Osteocyte (in vitro differentiated cells): ENCODE measurements at regions not wholly inside any gene's neighbourhood (a gene's known extent, or its start where the extent isn't known, plus 50 kb on each side); places are given as distances from the start of the nearest gene placed in this dataset.
"Not testable (repeated sequence)": the region's sequence is repeated elsewhere in the genome, so short reads cannot be mapped to it uniquely, and the experiment has no call there.

ENCODE experiments used
- DNase-seq: peaks from one replicate; pipeline ENCODE4 v3.0.0; 2021; ENCODE audit warnings: mixed read lengths; ENCODE audit not compliant: unreplicated experiment; ENCODE audit errors: extremely low spot score
- H3K27ac Mint-ChIP-seq: one replicate; pipeline ENCODE4 v1.8.0; 2021; ENCODE audit warnings: mild to moderate bottlenecking, mixed read lengths; ENCODE audit not compliant: unreplicated experiment
- H3K27me3 Mint-ChIP-seq: one replicate; pipeline ENCODE4 v1.8.0; 2021; ENCODE audit warnings: mixed read lengths; ENCODE audit not compliant: unreplicated experiment
- H3K36me3 Mint-ChIP-seq: one replicate; pipeline ENCODE4 v1.8.0; 2021; ENCODE audit warnings: mixed read lengths; ENCODE audit not compliant: unreplicated experiment
- H3K4me1 Mint-ChIP-seq: one replicate; pipeline ENCODE4 v1.8.0; 2021; ENCODE audit warnings: mixed read lengths; ENCODE audit not compliant: unreplicated experiment
- H3K4me3 Mint-ChIP-seq: one replicate; pipeline ENCODE4 v1.8.0; 2021; ENCODE audit warnings: mild to moderate bottlenecking, moderate library complexity, mixed read lengths; ENCODE audit not compliant: unreplicated experiment
- H3K9me3 Mint-ChIP-seq: one replicate; pipeline ENCODE4 v1.8.0; 2021; ENCODE audit warnings: mixed read lengths; ENCODE audit not compliant: unreplicated experiment
- TF ChIP-seq, protein P1 (sequence below): fragments of 200-600 bp; sonication (generic); IDR thresholded peaks from 2 replicates; pipeline ENCODE4 v1.5.0; 2021; ENCODE audit warnings: antibody characterized with exemption, mild to moderate bottlenecking, moderate library complexity

DNA sequence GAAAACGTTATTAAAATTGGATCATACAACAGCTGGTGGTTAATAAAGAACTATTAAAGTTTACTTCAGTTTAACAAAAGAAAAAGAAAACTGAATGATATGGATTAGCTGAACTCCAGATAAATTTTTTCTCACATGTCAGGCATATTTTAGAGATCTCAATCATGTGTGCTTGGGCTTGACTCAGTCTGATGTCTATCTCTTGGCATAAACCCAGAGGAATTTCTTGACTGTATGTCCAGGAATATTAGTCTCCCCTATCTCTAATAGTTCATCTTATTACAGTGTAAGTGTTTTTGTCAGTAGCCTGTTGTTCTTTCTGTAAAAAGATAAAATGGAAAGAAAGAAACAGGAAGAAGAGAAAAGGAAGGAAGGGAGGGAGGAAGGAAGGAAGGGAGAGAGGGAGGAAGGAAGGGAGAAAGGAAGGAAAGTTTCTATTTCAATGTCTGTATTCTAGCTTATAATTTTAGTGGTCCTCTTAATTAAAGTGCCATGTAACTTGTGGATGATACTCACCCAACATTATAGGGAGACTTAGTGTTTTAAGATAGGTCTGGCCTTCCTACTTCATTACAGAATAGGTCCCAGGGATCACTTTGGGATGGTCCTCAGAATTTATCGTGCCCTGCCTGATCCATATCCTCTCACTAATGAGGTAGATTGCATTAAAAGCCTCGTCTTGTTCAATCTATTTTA lies 99.7 kb upstream of the UGP2 start:
- TF ChIP-seq, protein P1, sequence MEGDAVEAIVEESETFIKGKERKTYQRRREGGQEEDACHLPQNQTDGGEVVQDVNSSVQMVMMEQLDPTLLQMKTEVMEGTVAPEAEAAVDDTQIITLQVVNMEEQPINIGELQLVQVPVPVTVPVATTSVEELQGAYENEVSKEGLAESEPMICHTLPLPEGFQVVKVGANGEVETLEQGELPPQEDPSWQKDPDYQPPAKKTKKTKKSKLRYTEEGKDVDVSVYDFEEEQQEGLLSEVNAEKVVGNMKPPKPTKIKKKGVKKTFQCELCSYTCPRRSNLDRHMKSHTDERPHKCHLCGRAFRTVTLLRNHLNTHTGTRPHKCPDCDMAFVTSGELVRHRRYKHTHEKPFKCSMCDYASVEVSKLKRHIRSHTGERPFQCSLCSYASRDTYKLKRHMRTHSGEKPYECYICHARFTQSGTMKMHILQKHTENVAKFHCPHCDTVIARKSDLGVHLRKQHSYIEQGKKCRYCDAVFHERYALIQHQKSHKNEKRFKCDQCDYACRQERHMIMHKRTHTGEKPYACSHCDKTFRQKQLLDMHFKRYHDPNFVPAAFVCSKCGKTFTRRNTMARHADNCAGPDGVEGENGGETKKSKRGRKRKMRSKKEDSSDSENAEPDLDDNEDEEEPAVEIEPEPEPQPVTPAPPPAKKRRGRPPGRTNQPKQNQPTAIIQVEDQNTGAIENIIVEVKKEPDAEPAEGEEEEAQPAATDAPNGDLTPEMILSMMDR: no peak
- no peaks in the 10 kb centered on the region for H3K27me3 Mint-ChIP-seq
- no peak overlapping the region for H3K4me3 Mint-ChIP-seq
- no peaks in the 10 kb centered on the region for H3K36me3 Mint-ChIP-seq
- no peak overlapping the region for H3K27ac Mint-ChIP-seq
- H3K4me1 Mint-ChIP-seq: peaks cover 18% of the 10 kb centered on the region
- no peak for DNase-seq
- H3K9me3 Mint-ChIP-seq: no peaks in the 10 kb centered on the region

DNA sequence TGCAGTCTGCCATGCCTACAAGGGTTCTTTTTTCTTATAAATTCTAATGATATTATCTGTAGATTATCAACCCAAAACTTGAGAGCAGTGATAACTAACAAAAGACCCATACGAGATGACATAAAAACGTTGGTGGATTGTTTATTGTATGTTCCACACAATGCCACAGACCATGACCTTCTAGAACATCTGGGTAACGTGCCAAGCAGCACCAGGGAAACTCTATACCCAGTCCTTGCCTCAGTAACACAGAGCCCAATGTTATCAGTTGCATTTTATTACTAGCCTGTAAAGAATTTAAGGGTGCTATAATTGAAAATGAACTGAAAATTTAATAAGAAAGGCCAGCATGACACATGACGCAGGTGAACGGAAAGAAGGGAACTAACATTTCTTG lies 99.1 kb upstream of the UGP2 start:
- peaks cover 13% of the 10 kb centered on the region for H3K4me1 Mint-ChIP-seq
- no peak overlapping the region for H3K4me3 Mint-ChIP-seq
- H3K9me3 Mint-ChIP-seq: peaks cover 5% of the 10 kb centered on the region
- TF ChIP-seq, protein P1: no peak
- DNase-seq: no peak
- H3K27ac Mint-ChIP-seq: no peak overlapping the region
- no peaks in the 10 kb centered on the region for H3K27me3 Mint-ChIP-seq
- H3K36me3 Mint-ChIP-seq: no peaks in the 10 kb centered on the region

DNA sequence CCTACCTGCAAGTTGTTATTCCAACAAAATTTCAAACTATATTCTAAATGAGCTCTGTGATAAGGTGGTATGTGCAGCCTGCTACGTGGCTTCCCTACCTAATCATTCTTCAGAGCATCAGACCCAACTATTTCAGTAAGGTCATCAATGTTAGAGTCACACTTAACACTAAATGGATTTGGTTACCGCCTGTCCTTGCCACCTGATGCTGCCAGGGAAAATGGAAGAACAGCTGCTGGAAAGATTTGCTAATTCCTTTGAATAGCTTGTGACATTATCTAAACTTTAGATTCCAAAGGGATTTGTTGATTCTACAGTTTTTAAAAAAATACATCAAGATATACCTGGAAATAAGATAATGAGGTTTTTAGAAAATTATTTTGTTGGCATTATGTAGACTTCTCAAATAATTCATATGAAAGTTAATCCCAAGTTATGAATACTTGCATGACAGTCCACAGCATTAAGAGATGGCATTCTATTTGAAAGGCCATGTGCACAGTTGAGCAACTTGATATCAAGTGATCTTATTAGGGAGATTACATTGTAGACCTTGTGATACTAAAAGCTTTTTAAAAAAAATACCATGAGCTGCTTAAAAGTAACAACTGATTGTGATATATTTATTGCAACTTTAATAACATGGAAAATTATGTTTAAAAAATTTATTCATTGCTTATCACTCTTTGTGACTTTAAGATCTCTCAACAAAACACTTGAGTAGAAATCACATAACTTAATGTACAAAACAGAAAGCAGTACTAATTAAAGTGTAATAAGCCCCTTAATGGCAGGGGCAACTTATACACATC lies 98.3 kb upstream of the UGP2 start:
- Mint-ChIP-seq H3K27me3 (no peaks in the 10 kb centered on the region), H3K4me1 (peaks cover 13% of the 10 kb centered on the region), H3K9me3 (peaks cover 5% of the 10 kb centered on the region), H3K27ac (no peak overlapping the region), H3K36me3 (no peaks in the 10 kb centered on the region), H3K4me3 (no peak overlapping the region)
- DNase-seq: no peak
- TF ChIP-seq, protein P1: no peak

DNA sequence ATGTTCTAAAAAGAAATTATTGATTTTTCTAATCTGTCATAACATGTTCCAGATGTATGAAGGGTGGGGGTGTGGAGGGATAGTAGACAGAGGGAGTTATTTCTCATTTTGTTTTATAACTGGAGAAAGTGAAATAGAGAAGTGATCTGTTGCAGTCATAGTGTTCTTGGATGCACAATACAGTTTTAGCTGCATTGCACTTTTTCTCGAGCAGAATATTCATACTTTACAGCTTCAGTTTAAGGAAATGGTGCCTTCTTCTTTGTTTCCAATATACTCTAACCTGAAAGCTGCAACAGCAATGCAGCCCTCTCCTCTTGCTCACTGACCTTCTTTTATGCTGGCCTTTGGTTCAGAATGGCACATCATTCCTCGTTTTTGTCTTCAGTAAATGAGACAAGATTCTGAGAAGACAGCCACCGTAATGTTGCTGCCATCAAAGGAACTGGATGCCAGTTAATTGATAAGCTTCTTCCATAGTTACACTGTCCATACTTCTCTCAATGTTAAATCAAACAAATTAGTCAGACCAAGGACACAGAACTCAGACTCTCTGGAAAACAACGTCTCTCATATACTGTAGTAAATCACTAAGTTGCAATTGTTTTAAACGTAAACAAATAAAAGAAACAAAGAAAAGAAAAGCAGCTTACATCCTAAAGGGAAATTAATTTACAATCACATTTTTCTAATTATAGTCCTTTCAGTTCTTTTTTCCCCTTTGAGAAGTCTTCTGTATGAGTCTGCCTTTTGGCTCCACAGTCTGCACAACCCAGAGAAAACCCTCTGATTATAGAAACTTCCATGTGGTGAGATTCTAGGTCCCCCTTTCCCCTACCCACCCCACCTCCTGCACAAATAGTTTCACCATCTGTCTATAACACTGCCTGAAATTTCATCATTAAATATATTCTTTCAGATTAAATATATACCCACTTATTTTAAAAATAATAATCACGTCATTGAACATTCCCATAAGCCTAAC lies 97.4 kb upstream of the UGP2 start:
- no peak overlapping the region for H3K27ac Mint-ChIP-seq
- TF ChIP-seq, protein P1: no peak
- no peaks in the 10 kb centered on the region for H3K27me3 Mint-ChIP-seq
- DNase-seq: no peak
- no peak overlapping the region for H3K4me3 Mint-ChIP-seq
- H3K9me3 Mint-ChIP-seq: peaks cover 9% of the 10 kb centered on the region
- H3K36me3 Mint-ChIP-seq: no peaks in the 10 kb centered on the region
- peaks cover 13% of the 10 kb centered on the region for H3K4me1 Mint-ChIP-seq

DNA sequence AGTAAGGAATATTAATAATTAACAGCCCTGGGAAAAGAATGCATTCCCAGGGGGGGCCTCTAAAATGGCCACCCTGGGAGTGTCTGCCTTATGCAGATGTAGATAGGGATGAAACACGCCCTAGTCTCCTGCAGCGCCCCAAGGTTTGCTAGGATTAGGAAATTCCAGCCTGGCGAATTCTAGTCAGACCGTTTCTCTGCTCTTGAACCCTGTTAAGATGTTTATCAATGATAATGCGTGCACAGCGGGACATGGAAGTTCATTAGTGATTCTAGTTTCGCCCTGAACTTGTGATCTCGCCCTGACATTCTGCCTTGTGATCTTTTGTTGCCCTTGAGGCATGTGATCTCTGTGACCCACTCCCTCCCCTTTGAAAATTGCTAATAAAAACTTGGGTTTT lies 95.1 kb upstream of the UGP2 start:
- not testable (repeated sequence) for H3K4me1 Mint-ChIP-seq, H3K27me3 Mint-ChIP-seq, H3K36me3 Mint-ChIP-seq, H3K27ac Mint-ChIP-seq, H3K9me3 Mint-ChIP-seq, DNase-seq, H3K4me3 Mint-ChIP-seq
